ENCODE measurements at regions not wholly inside any gene's neighbourhood (a gene's known extent, or its start where the extent isn't known, plus 50 kb on each side); places are given as distances from the start of the nearest gene placed in this dataset.

- TF ChIP-seq CTCF (IDR thresholded peaks at IDR 0.05; ENCODE audit: low read depth, low read length, missing input control) (no peak), GABPA (IDR thresholded peaks at IDR 0.05 in 1 of 2, conservative IDR thresholded peaks at IDR 0.05 in 1 of 2) (no peak), FOXA1 (IDR thresholded peaks at IDR 0.05) (no peak), YY1 (IDR thresholded peaks at IDR 0.05) (no peak)
Measured at GRCh38 chr4:129455482-129455881, 359.5 kb downstream of the C4orf33 start.
